GM18508 (cell line): ENCODE measurements at regions not wholly inside any gene's neighbourhood (a gene's known extent, or its start where the extent isn't known, plus 50 kb on each side); places are given as distances from the start of the nearest gene placed in this dataset.

Source experiments
- ATAC-seq: cut with Tn5 transposase; IDR thresholded peaks from one replicate; pipeline ENCODE4 v1.9.1; 2021; ENCODE audit warnings: moderate number of reproducible peaks; ENCODE audit not compliant: insufficient read depth, unreplicated experiment

DNA sequence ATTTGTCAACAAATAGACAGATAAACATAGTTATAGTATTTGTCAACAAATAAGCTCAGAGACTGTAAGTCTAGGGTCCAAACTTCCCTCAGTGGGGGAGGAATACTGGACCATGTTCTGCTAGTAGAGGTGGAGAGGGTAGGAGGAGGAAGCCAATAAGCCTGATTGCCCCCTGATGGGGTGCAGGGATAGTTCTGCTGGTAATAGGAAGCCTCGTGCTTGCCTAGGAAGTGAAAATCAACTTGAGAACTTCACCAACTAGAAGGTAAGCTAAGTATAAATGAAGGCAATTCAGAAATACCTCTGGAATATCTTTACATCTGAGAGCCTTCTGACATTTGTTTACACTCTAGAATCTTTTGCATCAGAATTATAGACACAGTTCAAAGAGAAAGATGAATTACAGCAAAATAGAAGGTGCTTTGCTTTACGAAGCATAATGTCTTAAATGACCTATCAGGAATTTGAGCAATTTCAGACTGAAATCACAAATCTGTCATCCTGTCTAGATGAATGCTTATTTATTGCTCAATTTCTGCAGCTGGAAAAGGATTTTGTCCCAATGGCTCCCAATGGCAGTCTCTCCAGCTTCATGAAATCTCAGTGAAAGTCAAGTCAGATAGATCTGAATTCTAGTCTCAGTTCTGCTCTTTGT, 225.6 kb upstream of the TBC1D5 start:
- ATAC-seq, result no peak

DNA sequence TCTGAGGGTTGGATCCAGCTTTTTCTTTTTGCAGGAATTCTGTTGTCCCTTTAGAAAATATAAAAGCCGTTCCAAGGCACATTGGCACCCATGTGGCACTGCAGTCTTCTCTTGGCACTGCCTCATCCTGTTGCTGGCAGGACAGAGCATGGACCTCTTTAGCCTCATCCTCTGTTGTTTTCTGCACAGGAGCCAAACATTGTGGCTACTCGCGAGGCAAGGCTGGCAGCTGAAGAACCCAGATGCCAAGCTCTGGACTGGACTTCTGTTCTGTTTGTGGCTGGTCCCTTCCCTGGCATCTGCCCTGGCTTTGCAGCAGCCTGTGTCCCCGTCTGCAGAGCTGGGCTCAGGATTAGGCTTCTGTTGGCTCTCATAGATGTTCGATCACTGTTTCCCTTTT, 224.7 kb upstream of the TBC1D5 start:
- no peak for ATAC-seq

DNA sequence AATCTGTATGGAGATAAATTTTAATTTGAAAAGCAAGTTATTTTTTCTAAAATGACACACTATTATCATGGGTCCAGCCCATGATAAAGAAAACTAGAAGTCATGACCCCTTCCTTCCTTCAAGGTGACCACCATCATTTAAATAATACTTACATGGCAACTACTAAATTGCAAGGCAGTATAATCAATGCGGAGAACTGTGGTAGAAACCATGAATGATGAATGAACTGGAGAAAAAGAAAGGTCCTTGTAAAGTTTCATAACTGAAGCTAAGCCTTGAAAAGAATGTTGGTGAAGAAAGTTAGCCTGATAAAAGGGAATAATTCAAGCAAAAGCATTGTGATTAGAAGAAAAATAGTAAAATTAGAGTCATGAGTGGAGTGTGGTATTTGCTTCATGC, 222.9 kb upstream of the TBC1D5 start:
- ATAC-seq, result no peak

DNA sequence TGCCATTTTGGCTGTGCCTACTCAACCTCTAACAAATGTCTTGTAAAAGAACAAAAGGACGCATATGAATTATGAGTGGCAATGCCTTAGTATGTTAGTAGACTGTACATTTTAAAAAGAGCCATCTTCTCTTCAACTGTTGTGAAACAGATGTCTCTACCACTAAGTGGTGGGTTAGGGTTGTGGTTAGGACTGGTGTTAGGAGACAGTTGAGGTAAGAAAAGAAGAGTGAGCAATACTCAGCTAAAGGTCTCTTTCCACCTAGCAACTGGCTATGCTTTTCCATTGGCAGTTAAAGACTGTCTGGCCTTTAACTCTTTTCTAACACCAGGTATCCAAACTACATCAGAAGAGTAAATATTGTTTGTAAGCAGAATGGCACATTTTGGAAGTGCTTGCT, 221.7 kb upstream of the TBC1D5 start:
- no peak for ATAC-seq

DNA sequence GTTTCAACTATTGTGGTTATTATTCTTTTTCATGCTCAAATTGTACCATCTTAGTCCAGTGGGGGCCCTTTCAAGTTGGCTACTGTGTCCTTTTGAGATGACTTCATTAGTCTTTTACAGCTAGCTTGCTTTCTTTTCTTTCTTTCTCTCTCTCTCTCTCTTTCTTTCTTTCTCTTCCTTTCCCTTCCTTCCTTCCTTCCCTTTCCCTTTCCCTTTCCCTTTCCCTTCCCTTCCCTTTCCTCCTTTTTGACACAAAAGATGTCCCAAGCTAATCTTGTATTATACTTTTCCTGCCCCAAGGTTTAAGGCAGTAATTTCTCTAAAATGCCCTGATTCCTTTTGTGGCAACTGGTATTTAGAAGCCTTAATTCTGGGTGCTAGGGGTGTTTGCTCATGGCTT, 213.0 kb upstream of the TBC1D5 start:
- ATAC-seq, result no peak

DNA sequence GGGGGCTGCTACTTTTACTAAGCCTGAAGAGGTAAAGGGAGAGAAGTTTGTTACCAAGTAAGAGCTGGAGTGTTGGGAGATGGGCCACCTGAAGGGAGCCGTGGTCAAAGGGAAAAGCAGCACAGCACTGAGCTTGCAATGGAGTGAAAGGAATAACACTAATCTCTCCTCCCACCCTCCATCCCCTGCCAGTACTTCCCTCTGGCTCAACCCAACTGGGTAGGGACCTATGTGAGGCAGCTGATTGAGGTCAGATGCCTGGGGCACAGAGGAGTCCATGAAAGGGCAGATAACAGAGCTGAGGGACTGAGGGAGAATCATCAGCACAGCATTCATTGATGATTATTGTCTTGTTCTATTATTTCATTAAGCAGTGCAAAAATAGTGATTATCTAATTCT, 212.4 kb upstream of the TBC1D5 start:
- ATAC-seq, result no peak

DNA sequence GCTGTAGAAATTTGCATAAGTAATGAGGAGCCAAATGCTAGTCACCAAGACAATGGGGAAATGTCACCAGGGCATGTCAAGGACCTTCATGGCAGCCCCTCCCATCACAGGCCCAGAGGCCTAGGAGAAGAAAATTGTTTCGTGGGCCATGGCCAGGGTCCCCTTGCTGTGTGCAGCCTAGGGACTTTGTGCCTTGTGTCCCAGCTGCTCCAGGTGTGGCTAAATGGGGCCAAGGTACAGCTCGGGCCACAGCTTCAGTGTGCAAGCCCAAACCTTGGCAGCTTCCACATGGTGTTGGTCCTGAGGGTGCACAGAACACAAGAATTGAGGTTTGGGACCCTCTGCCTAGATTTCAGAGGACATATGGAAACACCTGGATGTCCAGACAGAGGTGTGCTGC, 208.8 kb upstream of the TBC1D5 start:
- ATAC-seq, result no peak

DNA sequence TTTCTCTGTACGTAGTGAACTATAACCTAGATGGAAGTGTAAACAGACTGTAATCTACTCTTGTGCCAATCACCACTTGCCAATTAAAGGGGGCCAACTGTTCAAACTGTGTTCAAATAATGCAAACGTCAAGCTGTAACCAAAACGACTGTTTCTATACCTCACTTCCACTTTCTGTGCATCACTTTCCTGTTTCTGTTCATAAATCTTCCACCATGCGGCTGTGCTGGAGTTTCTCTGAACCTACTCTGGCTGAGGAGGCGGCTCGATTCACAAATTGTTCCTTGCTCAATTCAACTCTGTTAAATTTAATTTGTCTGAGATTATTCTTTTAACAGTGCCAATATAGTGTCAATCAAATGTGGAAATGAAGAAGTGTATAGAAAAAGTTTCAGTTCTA, 206.7 kb upstream of the TBC1D5 start:
- no peak for ATAC-seq

DNA sequence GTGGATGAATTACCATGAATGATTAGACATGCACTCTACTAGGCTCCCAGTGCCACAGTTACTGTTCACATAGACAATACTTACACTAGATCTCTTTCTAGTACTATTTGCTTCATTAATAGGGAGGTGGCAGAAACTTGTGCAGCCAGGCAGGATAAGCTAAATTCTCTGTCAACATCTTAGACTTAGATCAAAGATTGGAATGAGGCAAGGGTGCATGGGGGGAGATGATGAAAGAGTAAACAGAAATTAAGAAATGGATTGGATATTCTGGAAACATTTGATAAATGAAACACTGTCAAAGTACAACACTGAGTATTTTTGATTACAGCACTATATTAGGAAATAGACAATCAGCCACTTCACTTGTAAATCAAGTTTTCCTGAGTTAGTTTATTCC, 205.4 kb upstream of the TBC1D5 start:
- ATAC-seq, result no peak

DNA sequence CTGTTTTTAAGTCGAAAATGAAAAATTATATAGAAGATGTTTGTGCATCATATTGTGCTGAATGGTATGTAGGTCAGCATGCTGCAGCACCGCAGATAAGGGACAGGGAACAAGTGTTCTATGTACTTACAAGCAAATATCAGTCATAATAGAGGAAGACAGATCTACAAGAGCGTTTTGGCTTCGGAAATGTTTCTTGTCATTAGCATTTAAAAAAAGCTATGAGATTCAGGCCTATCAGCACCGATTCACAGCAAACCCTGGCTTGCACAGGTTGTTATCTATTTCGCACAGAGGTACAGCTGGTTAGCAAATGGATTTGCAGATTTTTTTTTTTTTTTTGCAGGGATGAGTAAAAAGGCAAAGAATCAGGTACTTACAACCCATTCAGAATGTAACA, 204.2 kb upstream of the TBC1D5 start:
- no peak for ATAC-seq

DNA sequence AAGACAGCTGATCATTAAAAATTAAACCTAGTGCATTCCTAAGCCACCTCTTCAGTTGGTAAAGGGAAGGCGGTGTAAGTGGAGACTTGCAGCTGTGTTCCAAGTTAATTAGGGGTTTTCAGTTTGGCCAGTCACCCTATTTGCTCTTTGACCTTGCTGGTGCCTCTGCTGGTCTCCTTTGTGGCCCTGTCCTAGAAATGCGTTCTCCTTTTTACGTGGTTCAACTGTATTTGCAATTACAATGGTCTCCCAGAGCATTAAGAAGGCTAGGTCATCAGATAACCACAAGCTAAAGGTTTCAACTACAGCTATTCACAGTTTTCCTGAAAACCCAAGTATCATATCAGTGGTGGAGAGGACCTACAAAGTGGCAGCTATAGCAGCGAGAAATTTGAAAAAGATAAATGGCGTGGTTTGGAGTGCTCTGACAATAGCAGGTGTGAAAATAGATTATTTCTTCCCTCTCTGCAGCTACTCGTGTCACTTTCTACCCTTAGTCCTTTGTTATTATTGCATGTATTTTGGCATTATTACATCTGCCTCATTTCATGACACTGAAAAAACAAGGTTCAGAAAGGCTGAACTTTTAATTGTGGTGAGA, 203.5 kb upstream of the TBC1D5 start:
- no peak for ATAC-seq

DNA sequence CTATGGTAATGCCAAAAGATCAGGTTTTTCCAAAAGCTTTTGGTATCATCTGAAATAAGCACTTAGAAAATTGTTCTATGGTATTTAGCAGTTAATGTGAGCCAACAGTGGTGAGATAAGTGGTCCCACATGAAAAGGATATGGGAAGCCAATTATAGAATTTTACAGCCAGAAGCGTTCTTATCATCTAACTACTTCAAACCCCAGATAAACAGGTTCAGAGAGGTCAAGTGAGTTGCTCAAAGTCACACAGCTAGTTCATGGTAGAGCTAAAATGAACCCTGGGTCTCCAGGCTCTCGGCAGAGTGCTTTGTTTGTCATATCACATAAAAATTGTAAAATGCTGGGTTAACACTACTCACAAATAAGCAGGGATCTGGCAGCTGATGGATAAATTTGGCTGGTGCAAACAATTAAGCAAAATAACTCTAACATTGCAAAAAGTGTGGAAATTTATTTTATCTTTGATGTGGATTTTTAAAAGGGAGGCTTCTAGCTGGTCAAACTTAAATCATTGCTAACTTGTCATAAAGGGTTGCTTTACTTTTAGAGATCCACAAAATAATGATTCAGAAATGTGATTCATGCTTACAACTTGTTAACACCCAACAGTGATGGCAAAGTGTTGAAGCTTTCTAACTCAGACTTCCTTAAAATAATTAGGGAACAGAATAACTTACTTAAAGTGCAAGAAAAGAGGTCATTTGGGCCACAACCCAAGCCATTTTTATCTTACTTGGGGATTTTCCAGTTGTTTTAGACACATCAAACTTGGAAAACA, 202.8 kb upstream of the TBC1D5 start:
- ATAC-seq, result no peak

DNA sequence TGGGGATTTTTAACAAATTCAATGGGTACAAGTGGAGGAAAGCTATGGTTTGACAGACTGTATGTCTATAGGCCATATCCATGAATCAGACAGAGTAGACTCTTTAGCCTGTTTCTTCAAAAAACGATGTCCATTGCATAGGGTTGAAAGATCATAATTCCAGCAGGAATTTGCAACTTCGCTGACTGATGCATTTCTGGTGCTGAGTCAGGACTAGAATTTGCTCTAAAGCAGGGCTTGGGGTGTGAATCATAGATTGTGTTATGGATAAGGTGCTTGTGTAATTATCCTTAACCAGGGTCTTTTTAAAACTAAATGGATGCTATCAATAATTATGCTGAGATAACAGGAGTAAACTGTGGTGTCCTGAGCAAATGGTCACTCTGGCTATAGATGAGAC, 200.4 kb upstream of the TBC1D5 start:
- no peak for ATAC-seq

DNA sequence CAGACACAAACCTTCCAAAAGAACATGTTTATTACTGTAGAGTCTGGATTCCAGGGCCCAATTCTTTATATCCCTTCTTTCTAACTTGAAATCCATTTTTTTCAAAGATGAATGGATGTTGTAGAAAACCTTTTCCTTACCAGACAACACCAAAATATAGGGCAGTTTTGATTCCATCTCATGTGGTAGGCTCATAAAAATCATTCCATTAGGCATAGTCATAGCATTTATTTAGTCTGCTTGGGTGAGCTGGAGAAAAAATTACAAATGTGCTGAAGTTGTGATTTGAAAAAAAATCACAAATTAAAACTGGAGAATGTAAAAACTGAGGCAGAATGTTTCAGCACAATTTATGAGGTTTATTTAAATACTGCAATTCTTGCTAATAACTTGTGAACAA, 199.3 kb upstream of the TBC1D5 start:
- no peak for ATAC-seq

DNA sequence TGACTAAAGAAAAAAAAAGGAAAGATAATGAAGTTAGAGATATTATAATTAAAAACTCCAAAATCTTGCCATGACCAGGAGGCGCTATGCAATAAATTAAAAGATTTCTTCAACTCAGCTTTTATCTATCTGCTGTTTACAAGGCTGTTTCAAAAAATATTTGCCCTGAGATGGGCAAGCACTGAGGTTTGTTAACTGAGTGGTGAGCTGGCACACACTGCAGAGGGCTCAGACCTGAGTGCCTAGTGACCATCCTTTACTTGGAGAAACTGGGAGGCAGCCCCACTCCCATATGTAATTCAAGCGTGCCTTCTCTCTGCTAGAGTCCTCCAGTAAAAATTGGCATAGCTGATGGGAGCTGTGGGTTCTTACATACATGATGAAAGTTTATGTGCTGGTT, 198.7 kb upstream of the TBC1D5 start:
- no peak for ATAC-seq

DNA sequence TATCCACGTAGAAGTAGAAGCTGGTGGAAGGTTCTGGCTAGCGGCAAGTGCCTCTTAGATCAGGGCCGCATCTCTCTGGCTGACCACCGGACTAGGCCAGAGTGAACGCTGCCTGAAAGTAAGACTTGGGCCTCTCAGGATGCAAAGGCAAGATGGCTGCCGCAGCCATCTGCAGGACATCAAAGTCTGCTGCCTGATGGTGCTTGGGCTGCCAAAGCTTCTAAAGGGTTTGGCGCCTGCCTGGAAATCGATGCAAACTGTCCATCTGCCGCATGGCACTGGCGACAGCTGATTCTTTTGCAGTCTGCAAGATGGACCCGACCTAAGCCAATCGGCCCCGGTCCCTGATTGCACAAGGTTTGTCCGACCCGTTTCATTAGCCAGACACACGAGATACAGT, 196.7 kb upstream of the TBC1D5 start:
- ATAC-seq, result no peak

DNA sequence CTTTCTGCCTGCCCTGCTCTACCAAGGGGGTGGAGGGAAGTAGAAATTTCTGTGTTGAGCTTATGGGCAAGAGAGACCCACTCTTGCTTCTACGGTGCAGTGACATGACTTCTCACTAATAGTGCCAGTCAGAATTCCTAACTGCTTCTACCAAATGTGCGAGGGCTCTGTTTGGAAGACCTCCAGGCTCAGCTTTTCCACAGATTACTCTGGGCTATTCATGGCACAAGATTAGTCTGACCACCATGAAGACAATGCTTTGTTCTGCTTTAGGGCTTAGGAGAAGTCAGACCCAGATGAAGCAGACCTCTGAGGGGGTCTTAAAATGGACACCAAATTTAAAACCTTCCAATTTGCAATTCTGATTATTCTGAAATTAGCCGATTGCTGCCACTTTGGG, 195.9 kb upstream of the TBC1D5 start:
- ATAC-seq, result no peak

DNA sequence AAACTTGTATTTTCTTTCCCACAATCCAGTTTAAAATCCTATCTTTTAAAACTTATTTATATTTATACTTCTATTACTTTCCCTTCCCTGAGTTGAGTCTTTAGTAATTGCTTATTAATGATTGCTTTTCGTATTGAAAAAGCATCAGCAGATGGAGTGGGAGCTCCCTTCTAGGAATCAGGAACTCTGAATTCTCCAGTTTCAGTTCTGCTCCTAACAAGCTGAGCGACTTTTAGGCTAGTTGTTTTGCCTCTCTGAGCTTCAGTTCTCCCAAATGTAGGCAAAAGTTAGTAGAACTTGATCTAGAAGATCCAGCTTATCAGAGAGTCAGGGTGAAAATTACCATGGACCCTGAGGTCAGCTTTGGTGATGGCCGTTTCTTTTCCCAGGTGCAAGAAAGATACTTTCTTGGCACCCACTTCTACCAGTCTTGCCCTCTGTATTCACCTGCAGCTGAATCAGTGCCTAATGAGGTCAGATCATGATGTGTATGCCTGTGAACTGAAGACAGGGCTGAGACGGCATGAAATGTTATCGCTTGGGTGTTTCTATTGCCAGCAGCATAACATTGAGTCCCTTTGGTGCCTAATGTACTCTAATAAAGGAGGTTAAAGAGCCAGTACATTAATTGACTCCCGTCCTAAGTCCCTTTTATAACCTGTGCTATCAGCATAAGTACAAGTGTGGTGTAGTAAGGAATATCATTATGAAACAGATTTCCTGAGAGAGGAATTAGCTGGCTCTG, 194.5 kb upstream of the TBC1D5 start:
- ATAC-seq, result no peak

DNA sequence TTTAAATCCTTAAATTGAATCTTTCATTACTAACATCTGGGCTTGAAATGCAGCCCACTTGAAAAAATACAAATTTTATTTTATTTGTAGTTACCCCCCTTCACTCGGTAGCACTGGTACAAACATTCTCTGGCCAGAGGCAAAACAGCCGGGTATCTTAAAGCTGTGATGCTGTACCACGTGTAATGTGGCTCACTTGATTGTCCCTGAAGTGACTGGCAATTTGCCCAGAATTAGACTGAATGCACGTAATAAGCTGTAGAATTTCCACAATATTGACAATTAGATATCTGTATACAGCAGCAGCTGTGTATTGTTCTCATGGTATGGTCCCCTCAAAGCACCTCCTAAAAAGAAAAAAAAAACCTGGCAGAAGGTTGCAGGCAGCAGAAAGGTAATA, 192.8 kb upstream of the TBC1D5 start:
- no peak for ATAC-seq

DNA sequence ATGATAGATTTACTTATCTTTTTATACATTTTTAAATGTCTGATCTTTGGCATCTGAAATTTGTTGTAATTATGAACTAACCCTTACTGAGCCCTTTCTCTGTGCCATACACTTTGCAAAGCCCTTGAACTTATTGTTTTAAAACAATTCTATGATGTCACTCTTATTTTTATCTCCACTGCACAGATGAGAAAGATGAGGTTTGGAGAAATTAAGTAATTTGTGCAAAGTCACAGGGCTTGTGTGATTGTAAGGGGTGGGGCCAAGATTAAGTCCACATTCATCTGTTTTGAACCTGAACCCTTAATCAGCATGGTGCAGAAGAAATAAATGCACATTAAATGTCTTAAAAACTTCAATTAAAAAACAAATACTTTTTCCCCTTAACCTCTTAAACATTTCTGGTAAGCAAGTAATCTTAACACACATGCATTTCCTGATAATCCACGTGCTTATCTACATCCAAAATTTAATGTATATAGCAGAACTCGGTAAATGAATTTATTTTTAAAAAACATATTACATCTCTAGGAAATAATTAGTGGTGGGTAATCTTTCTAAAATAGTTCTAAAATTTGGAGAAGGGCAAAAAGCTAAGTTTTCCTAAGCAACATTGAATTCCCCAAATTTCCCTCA, 189.8 kb upstream of the TBC1D5 start:
- no peak for ATAC-seq

DNA sequence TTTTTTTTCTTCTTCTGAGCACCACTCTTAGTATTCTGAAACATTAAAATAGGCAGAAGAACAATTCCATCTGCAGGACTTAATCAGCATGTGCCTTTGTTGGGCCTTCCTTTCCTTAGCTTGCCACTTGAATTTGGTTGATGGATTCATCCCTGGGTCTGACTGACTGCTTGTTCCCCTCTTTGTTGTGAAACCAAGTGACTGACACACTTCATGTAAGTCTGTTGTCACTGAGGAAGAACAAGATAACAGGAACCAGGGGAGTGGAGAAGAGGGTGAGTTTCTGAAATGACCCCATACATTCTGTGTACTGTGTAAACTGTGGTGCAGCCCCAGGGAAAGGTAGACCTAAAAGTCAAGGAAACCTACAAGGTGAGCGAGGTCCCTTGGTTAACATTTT, 188.7 kb upstream of the TBC1D5 start:
- no peak for ATAC-seq
